GM13977 (cell line): ENCODE measurements at regions not wholly inside any gene's neighbourhood (a gene's known extent, or its start where the extent isn't known, plus 50 kb on each side); places are given as distances from the start of the nearest gene placed in this dataset.

ENCODE experiments used
- DNase-seq: peaks from one replicate; pipeline ENCODE4 v3.0.0; 2012; ENCODE audit warnings: low spot score
- in situ Hi-C: fragments of 300-500 bp; cut with MboI; formaldehyde crosslinking; loops from one replicate; pipeline ENCODE4 v1.12.0; 2022; ENCODE audit warnings: low sequenced_read_pairs, low pct_unique_long_range_greater_than_20kb, mixed read lengths, inconsistent platforms; ENCODE audit not compliant: unreplicated experiment
- TF ChIP-seq, protein P1 (sequence below): IDR thresholded peaks from 2 replicates; pipeline ENCODE4 v1.5.1; 2012; ENCODE audit warnings: mild to moderate bottlenecking, control low read depth; ENCODE audit not compliant: insufficient read depth; ENCODE audit errors: extremely low read depth, missing control alignments

DNA sequence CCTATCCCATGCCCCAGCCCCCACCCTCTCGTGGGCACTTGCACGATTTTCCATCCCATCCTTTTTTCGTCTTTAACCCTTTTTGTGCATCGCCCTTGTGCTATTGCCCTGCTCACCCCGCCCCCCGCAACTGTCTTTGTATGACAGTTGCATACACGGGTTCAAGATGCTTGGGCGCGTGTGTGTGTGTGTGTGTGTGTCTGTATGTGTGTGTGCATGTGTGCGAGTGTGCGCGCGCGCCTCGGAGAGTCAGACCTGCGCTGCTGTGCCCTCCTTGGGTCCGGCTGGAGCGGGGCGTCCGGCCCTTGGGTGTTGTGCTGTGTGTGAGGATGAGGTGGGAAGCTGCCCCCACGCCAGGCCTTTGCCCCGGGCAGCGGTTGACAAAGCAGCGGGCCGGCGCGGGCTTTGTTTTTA lies 230.7 kb downstream of the HAUS1 start:
- in situ Hi-C loops = no loop called here
- DNase-seq = no peak
- TF ChIP-seq, protein P1, sequence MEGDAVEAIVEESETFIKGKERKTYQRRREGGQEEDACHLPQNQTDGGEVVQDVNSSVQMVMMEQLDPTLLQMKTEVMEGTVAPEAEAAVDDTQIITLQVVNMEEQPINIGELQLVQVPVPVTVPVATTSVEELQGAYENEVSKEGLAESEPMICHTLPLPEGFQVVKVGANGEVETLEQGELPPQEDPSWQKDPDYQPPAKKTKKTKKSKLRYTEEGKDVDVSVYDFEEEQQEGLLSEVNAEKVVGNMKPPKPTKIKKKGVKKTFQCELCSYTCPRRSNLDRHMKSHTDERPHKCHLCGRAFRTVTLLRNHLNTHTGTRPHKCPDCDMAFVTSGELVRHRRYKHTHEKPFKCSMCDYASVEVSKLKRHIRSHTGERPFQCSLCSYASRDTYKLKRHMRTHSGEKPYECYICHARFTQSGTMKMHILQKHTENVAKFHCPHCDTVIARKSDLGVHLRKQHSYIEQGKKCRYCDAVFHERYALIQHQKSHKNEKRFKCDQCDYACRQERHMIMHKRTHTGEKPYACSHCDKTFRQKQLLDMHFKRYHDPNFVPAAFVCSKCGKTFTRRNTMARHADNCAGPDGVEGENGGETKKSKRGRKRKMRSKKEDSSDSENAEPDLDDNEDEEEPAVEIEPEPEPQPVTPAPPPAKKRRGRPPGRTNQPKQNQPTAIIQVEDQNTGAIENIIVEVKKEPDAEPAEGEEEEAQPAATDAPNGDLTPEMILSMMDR = no peak

GRCh38 chr18:46335534-46336101 lies 231.4 kb downstream of the HAUS1 start:
- in situ Hi-C loops = no loop called here
- no peak for DNase-seq
- TF ChIP-seq, protein P1 = no peak

DNA sequence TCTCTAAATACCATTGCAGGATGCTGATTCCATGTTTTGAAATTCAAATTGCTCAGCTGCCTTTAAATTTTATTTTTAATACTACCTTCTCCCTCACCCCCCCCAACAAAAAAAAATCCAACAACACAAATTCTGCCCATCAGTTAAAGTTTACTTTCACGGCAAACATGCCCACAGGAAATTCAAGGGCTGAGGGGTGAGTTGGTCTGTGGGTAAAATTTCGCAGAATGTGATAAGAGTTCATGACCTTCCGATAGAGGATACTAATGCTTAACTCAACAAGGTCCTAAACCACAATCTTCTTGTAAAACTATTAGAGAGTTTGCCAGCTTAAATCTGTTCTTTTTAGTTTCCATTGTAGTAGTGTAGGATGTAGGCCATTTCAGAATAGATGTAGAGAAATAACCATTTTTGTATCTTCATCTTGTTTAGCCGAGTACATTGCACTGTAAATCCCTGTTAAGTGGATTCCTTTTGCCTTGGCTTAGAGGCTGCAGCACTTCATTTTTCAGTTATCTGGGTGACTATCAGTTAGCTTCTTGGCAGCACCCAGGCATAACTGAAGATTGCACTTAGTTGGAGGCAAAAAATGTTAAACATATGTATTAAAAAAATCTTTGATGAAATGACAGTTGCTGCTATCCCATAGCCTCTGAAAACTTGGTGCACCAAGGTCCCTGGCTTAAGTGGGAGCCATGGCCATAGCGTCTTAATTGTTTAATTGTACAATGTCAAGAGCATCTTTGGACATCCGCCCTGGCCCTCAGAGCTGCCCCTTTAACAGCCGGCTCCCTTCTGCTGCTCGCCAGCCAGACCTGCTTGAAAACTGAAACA lies 232.3 kb downstream of the HAUS1 start:
- no peak for DNase-seq
- TF ChIP-seq, protein P1 = no peak
- in situ Hi-C loops = no loop called here

- no peak for DNase-seq
- TF ChIP-seq, protein P1 = no peak
- in situ Hi-C loops = no loop called here
Observed at GRCh38 chr18:46337271-46337670, 233.1 kb downstream of the HAUS1 start.

GRCh38 chr18:46338205-46338604 lies 234.0 kb downstream of the HAUS1 start:
- DNase-seq = no peak
- in situ Hi-C loops = no loop called here

GRCh38 chr18:46338766-46339165 lies 234.6 kb downstream of the HAUS1 start:
- in situ Hi-C loops = no loop called here
- DNase-seq = no peak
- TF ChIP-seq, protein P1 = no peak

More at GRCh38 chr18:46338205-46338604, 234.0 kb downstream of the HAUS1 start:
- TF ChIP-seq, protein P1 = no peak
